HG03460 (cell line): ENCODE measurements at regions not wholly inside any gene's neighbourhood (a gene's known extent, or its start where the extent isn't known, plus 50 kb on each side); places are given as distances from the start of the nearest gene placed in this dataset.
"Not testable (repeated sequence)": the region's sequence is repeated elsewhere in the genome, so short reads cannot be mapped to it uniquely, and the experiment has no call there.

Experiments
- ATAC-seq: cut with Tn5 transposase; IDR thresholded peaks from one replicate; pipeline ENCODE4 v1.9.1; 2021; ENCODE audit not compliant: unreplicated experiment

DNA sequence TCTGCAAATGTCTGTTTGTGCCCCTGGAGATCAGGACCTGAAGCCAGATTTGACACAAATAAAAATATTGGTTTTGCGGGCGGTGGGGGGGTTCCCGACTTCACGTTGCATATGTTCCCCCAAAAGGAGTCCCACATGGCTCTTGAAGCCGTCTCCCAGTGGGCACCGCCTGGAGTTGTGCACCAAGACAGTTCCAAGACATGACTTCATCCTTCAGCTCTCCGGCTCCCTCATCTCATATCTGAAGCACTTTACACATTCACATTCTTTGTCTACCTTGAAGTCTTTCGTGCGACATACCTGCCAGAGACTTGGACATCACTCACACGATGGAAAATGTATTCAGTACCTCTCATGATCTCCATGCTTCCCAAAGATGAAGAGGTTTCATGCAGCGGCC is 362.8 kb upstream of the FOXK1 start:
- no peak for ATAC-seq

- no peak for ATAC-seq
These were observed 356.4 kb upstream of the FOXK1 start for GRCh38 chr7:4325732-4326131.

DNA sequence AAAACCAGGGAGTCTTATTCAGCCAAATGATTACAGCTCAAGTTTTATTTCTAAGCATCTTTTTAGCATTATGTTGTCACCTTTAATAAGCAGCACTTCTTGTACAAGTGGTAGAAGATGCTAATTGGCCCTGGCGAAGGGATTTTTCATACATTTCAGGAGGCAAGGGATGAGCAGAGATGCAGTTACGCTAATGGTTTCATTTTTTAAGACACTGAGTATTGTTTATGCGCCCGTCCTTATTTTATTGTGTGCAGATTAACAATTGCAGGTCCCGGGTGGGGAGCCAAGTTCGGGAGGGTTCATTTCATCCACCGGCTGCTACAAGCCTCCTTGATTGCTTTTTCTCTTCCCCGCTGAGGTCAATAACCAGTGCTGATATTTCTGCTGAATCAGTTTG is 350.4 kb upstream of the FOXK1 start:
- ATAC-seq, result no peak

- ATAC-seq, result no peak
These were observed 343.5 kb upstream of the FOXK1 start for GRCh38 chr7:4338556-4338955.

DNA sequence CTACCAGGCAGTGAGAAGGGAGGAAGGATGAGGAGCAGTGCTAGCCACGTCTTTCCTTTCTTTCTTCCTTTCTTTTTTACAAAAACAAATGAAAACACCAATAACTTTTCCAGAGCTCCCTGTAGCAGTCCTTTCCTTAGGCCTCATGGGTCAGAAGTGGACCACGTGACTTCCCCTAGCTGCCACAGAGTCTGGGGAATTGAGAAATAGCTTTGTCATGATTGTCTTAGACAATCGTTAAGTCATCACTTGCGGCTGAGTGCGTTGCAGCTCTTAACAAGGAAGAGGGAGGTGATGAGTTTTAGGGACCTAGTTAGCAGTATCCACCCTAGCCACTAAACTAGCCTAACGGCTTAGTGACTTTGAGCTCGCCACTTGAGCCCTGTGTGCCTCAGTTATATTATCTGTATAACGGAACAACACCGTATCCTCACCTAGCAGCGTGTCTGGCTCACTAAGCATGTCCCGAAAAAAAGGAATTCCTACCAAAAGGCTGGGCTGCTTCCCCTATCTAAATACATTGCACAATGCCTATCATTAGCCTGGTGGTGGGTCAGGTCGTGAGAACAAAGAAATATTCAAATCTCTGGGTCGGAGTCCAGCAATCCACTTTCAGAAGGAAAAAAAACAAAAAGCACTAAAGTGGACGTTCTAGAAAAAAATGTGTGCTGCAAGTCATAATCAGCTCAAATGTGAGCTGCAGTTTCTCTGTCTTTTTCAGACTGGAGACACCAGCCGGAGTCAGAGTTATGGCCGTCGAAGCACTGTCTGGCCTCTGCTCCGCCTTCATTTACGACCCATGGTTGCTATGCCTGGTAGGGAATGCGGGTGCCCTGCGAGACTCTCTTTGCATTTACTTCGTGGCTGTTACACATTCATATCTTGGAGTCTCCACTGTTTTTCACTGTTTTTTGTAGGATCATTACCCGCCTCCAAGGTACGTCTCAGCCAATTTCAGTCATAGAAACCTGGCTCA is 338.5 kb upstream of the FOXK1 start:
- no peak for ATAC-seq

DNA sequence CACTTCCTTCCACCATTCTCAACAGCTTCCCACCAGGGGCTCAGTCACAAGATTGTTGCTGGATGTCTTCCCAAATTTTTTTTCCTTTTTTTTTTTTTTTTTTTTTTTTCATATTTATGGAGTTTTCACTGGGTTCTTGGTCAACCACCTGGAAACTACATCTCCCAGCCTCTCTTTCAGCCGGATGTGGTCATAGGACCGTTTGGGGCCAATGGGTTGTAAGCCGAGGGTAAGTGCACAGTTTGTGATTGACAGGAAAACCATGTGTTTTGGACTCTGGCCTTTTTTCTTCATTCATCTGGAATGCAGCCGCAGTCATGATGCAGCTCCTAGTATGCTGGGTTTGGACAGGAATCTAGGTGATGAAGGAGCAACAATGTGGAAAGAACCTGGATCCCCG is 337.1 kb upstream of the FOXK1 start:
- no peak for ATAC-seq

GRCh38 chr7:4352069-4352468 is 330.0 kb upstream of the FOXK1 start:
- ATAC-seq, result no peak

GRCh38 chr7:4361774-4362173 is 320.3 kb upstream of the FOXK1 start:
- ATAC-seq, result no peak

DNA sequence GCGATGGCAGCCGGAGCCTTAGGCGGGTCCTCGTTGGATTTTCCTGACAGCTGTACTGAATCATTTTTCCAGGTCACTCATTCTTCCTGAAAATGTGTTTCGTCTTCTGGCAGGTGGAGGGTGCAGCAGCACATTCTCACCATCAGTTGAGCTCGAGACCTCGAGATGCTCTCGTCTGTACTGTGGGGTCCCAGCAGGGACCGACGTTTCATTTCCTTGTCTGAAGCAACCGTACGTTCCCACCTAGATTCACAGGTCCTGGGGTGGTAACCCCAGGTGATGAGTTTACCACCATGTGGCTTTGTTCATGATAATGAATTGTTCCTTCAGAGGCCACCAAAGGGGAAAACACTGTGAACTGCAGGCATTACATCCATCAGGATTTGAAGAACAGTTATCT is 298.5 kb upstream of the FOXK1 start:
- ATAC-seq, result no peak

GRCh38 chr7:4386190-4386589 is 295.9 kb upstream of the FOXK1 start:
- ATAC-seq, result no peak

DNA sequence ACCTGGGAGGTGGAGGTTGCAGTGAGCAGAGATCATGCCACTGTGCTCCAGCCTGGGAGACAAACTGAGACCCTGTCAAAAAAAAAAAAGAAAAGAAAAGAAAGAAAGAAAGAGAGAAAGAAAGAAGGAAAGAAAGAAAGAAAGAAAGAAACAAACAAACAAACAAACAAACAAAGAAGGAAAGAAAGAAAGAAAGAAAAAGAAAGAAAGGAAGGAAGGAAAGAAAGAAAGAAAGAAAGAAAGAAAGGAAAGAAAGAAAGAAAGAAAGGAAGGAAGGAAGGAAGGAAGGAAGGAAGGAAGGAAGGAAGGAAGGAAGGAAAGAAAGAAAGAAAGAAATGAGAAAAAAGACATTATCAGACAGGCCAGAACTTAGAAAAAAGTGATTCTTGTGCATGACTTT is 291.0 kb upstream of the FOXK1 start:
- ATAC-seq, result not testable (repeated sequence)

DNA sequence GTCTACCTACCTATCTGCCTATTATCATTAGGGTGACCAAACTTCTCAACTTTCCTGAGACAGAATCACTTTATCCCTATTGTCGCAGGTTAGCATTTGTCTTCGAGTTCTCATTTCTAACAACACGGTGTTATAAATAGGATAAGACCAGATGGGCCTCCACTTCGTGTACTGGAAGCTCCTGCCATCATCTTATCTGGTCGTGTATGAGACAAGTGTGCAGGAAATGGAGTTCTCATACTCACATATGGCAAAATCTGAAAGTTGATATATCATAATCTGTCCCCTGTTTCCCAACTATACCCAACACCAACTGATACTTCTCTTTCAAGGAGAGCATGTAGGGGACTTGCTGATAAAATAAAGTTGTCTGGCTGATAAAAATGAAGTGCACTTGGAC is 287.4 kb upstream of the FOXK1 start:
- ATAC-seq, result no peak

GRCh38 chr7:4399121-4399520 is 283.0 kb upstream of the FOXK1 start:
- ATAC-seq, result no peak

DNA sequence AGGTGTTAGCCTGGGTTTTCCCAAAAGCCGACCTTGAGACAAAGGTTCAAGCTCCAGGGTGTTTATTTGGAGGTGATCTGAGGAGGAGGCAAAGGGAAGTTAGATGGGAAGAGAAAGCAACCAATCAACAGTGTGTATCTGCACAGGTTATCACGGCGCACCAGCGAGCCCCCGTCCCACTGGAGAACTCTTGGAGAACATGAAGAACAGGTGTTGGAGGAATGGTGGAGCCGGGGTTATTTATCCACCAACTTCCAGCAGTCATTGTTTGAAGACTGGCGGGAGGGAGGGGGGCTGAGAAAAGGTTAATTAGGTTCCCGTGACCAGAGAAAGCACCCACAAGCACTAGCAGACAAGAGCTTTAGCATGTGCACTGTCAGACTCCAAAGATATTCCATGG is 282.5 kb upstream of the FOXK1 start:
- ATAC-seq, result no peak

DNA sequence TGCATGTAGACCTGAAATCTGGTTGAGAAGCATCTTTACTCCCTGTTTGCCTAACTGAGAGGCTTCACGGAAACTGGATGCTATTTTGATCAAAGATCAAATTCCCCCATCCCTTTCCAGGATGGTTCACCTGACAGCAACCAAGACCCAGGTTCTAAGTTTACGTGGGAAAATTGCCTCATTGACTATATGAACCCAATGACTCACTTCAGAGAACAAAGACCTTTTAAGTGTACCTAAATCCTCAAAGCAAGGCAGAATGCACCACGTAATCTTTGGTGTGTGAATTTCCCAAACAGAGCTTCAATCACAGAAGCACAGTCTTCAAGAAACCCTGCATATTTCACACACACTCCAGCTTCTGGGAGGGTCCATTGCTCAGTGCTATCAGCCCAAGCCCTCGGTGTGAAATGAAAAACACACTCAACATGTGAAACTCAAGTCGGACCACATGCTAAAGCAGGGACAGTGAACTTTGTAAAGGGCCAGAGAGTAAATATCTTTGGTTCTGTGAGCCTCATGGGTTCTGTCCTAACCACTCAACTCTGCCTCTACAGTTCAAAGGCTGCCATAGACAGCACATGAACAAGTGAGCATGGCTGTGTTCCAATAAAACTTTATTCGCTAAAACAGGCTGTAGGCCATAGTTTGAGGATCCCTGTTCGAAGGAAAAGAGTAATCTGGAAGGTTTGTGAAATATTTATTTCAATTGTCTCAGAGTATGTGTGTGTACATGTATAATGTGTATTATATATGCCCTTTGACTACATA is 275.6 kb upstream of the FOXK1 start:
- ATAC-seq, result no peak

GRCh38 chr7:4409946-4410345 is 272.1 kb upstream of the FOXK1 start:
- no peak for ATAC-seq

DNA sequence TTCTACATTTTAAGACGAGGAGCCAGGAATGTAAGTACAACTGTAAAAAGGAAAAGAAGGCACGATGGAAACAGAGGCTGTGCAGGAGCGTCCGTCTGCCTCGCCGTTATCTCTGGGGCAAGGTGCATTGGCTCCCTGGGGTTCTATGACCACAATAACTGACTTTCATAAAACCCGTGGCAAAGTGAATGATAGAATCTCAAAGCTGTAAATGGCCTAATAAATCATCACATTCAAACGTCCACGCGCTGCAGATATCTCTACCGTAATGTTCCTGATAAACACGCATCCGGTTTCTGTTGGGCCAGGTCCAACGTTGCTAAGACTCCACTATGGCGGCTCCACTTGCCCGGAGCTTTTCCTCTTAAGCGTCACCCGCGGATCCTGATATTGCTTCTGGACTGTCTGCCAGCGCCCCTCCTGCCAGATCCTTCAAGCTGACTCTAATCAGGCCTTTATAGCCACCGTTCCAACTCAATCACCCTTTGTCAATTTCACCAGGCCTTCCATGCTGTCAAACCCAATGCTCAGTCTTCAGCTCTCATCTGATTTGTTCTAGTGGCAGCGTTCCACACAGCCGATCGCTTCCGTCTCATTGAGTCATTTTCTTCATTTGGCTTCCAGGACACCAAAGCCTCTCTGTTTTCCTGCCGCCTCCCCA is 265.6 kb upstream of the FOXK1 start:
- ATAC-seq, result no peak

DNA sequence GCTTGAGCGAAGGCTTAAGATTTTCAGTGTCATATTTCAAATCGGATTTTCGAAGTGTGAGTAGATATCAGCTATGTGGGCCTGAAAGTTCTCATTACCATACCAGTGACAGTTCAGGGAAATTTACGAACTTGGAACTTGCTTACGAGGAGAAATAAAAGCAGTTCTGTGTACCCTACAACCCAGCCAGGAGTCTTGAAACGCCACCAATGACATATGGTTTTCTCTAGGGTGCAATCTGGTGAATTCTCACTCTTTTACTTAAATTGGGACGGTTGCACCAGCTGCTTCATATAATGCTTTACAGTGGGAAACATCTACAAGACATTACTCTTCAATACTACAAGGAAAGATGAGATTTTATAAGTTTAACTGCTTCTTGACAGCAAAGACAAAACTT is 253.6 kb upstream of the FOXK1 start:
- no peak for ATAC-seq

DNA sequence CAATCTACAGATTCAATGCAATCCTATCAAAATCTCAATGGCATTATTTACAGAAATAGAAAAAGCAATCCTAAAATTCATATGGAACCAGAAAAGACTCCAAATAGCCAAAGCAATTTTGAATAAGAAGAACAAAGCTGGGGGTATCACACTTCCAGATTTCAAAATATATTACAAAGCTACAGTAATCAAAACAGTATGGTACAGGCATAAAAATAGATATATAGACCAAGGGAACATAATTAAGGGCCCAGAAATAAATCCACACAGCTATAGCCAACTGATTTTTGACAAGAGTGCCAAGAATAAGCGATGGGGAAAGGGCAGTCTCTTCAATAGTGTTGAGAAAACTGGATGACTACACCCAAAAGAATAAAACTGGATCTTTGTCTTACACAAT is 251.9 kb upstream of the FOXK1 start:
- ATAC-seq, result no peak

DNA sequence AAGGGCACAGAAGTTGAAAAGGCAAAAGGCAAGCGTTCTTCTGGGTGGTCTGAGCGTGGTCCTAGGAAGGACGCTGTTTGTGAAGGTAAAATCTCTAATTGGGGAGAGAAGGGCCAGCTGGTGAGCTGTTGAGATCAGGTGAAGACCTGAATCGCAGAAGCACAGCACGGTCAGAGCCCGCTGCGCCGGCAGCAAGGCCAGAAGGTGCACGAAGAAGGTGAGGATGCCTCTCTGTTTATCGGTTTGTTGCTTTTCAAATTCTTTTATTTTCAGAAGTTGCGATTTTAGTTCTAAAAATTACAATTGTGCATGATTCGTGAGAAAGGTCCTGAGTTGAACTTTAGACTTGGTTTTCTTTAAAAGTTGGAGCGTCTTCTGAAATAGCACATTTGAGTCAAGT is 247.8 kb upstream of the FOXK1 start:
- no peak for ATAC-seq

DNA sequence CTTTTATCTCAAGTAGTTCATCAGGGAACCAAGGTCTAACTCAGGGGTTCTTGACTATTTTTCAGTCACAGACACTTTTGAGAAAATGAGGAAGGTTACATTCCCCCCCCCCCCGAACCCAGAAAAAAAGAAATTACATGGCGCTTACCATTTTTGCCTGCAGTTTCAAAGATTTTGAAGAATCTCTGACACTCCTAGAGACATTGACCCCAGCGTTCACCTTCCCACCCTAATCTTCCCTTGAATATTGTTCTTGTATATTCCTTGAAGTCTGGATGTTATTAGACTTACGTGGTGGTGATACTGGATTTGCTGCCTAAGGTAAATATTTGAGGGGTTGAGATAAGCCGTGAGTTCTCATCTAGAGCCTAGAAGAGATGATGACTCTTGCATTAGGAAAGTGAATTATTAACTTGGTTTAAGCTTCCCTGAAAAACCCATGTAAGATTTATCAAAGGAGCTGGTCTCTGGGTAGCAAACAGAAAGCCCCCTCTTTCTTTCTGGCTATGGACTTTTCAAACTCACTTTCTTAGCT is 245.7 kb upstream of the FOXK1 start:
- ATAC-seq, result no peak
